ENCODE measurements at regions not wholly inside any gene's neighbourhood (a gene's known extent, or its start where the extent isn't known, plus 50 kb on each side); places are given as distances from the start of the nearest gene placed in this dataset.

GRCh38 chr1:185644531-185644930 is 89.7 kb upstream of the HMCN1 start:
- H2AFZ ChIP-seq (ENCODE audit: low read depth, low read length): no peak overlapping the region
- H3K4me3 ChIP-seq (replicated peaks in 1 of 3; ENCODE audit: insufficient read depth in 1 of 3, low read depth in 1 of 3, low read length in 3 of 3): no peak overlapping the region
- dilution Hi-C loops (cut with MboI; ENCODE audit: extremely low pct_ligation_motif_present, low sequenced_read_pairs): no loop called here
- no peaks in the 10 kb centered on the region for H3K9me3 ChIP-seq (replicated peaks; ENCODE audit: control insufficient read depth, insufficient read depth, low read length)
- no peaks in the 10 kb centered on the region for H4K20me1 ChIP-seq (replicated peaks; ENCODE audit: control insufficient read depth, extremely low read depth, insufficient read depth, low read length)
- TF ChIP-seq EZH2 (IDR thresholded peaks at IDR 0.05; ENCODE audit: borderline replicate concordance, low read depth, low read length, severe bottlenecking) (no peak), POLR2AphosphoS5 (IDR thresholded peaks at IDR 0.05; ENCODE audit: insufficient read depth, low read depth, low read length) (no peak), MAX (IDR thresholded peaks at IDR 0.05; ENCODE audit: insufficient read depth, insufficient read length) (no peak), JUN (IDR thresholded peaks at IDR 0.05; ENCODE audit: borderline replicate concordance, insufficient read depth, insufficient read length, low read depth) (peak; percentile 0), POLR2A (IDR thresholded peaks at IDR 0.05; ENCODE audit: low read depth, low read length) (no peak)
- no TSS peak for BruUV-seq (replicated peaks)
- no peak overlapping the region for H3K27ac ChIP-seq (ENCODE audit: insufficient read depth, low read depth, low read length)
- H3K9me1 ChIP-seq (replicated peaks; ENCODE audit: control insufficient read depth, extremely low read depth, insufficient read depth, low read length): no peaks in the 10 kb centered on the region
- no peak overlapping the region for H3K9ac ChIP-seq (replicated peaks; ENCODE audit: extremely low read depth, insufficient read depth, low read length)
- H3K4me2 ChIP-seq (ENCODE audit: insufficient read depth, low read length): no peak overlapping the region
- H3K27me3 ChIP-seq (ENCODE audit: control insufficient read depth in 2 of 2, insufficient read depth in 2 of 2, low read length in 2 of 2): no peaks in the 10 kb centered on the region
- H3K79me2 ChIP-seq (ENCODE audit: control insufficient read depth, insufficient read depth, low read length): no peaks in the 10 kb centered on the region
- FAIRE-seq: no peak
- intact Hi-C loops (cut with micrococcal nuclease): no loop called here
- POLR2A ChIA-PET: no interaction called here
- CTCF ChIA-PET: interaction anchor here (1.4 kb wide), 1 partner anchor 9 kb away, joined by 4 read pairs; no protein-coding TSS in a partner anchor
- DNase-seq (ENCODE audit: low read depth, low spot score): no peak
- H3K36me3 ChIP-seq (ENCODE audit: control insufficient read depth in 2 of 2, extremely low read depth in 1 of 2, insufficient read depth in 2 of 2, low read length in 2 of 2): no peaks in the 10 kb centered on the region
- H3K4me1 ChIP-seq (ENCODE audit: control insufficient read depth, extremely low read depth, insufficient read depth, low read length): peaks cover 23% of the 10 kb centered on the region

GRCh38 chr1:185636848-185637247 is 97.3 kb upstream of the HMCN1 start:
- Histone ChIP-seq H2AFZ (ENCODE audit: low read depth, low read length) (no peak overlapping the region), H3K4me2 (ENCODE audit: insufficient read depth, low read length) (no peak overlapping the region), H3K27me3 (ENCODE audit: control insufficient read depth in 2 of 2, insufficient read depth in 2 of 2, low read length in 2 of 2) (no peaks in the 10 kb centered on the region), H3K36me3 (ENCODE audit: control insufficient read depth in 2 of 2, extremely low read depth in 1 of 2, insufficient read depth in 2 of 2, low read length in 2 of 2) (no peaks in the 10 kb centered on the region), H4K20me1 (replicated peaks; ENCODE audit: control insufficient read depth, extremely low read depth, insufficient read depth, low read length) (no peaks in the 10 kb centered on the region), H3K9me3 (replicated peaks; ENCODE audit: control insufficient read depth, insufficient read depth, low read length) (no peaks in the 10 kb centered on the region), H3K9me1 (replicated peaks; ENCODE audit: control insufficient read depth, extremely low read depth, insufficient read depth, low read length) (no peaks in the 10 kb centered on the region), H3K9ac (replicated peaks; ENCODE audit: extremely low read depth, insufficient read depth, low read length) (no peak overlapping the region), H3K27ac (ENCODE audit: insufficient read depth, low read depth, low read length) (no peak overlapping the region), H3K4me1 (ENCODE audit: control insufficient read depth, extremely low read depth, insufficient read depth, low read length) (no peaks in the 10 kb centered on the region), H3K79me2 (ENCODE audit: control insufficient read depth, insufficient read depth, low read length) (no peaks in the 10 kb centered on the region), H3K4me3 (replicated peaks in 1 of 3; ENCODE audit: insufficient read depth in 1 of 3, low read depth in 1 of 3, low read length in 3 of 3) (no peak overlapping the region)
- FAIRE-seq: no peak
- dilution Hi-C loops (cut with MboI; ENCODE audit: extremely low pct_ligation_motif_present, low sequenced_read_pairs) (no loop called here), intact Hi-C loops (cut with micrococcal nuclease) (no loop called here)
- CTCF ChIA-PET: interaction anchor here (2.3 kb wide), 1 partner anchor 9 kb away, joined by 13 read pairs; no protein-coding TSS in a partner anchor
- POLR2A ChIA-PET: no interaction called here
- TF ChIP-seq EZH2 (IDR thresholded peaks at IDR 0.05; ENCODE audit: borderline replicate concordance, low read depth, low read length, severe bottlenecking): no peak
- TF ChIP-seq JUN (IDR thresholded peaks at IDR 0.05; ENCODE audit: borderline replicate concordance, insufficient read depth, insufficient read length, low read depth): no peak
- TF ChIP-seq POLR2AphosphoS5 (IDR thresholded peaks at IDR 0.05; ENCODE audit: insufficient read depth, low read depth, low read length): no peak
- no peak for TF ChIP-seq GATA2 (IDR thresholded peaks at IDR 0.05; ENCODE audit: insufficient read depth, insufficient read length, low read depth, low read length)
- no peak for TF ChIP-seq FOS (IDR thresholded peaks at IDR 0.05; ENCODE audit: borderline replicate concordance, insufficient read depth, low read length)
- no peak for TF ChIP-seq MYC (IDR thresholded peaks at IDR 0.05; ENCODE audit: low read depth, low read length)
- no peak for TF ChIP-seq POLR2A (IDR thresholded peaks at IDR 0.05; ENCODE audit: low read depth, low read length)
- BruUV-seq (replicated peaks): no TSS peak
- DNase-seq (ENCODE audit: low read depth, low spot score): no peak

Data from endothelial cell of umbilical vein (primary cell).